H9 (cell line): ENCODE measurements at regions not wholly inside any gene's neighbourhood (a gene's known extent, or its start where the extent isn't known, plus 50 kb on each side); places are given as distances from the start of the nearest gene placed in this dataset.

ENCODE experiments used
- DNase-seq: peaks from one replicate; pipeline ENCODE4 v3.0.0-alpha.2; 2017
- H2AFZ ChIP-seq: one replicate; pipeline ENCODE4 v1.6.1; 2013; ENCODE audit warnings: mild to moderate bottlenecking, low read length, control low read depth, moderate library complexity
- H2AK5ac ChIP-seq: 2 replicates; pipeline ENCODE4 v1.6.1; 2013; ENCODE audit warnings: low read length, control low read depth, mixed read lengths; ENCODE audit not compliant: insufficient read length
- H2BK120ac ChIP-seq: one replicate; pipeline ENCODE4 v1.6.1; 2013; ENCODE audit warnings: low read depth, mild to moderate bottlenecking, low read length, control low read depth, inconsistent platforms; ENCODE audit not compliant: poor library complexity, severe bottlenecking
- H2BK12ac ChIP-seq: 2 replicates; pipeline ENCODE4 v1.6.1; 2013; ENCODE audit warnings: low read length, control low read depth, mixed read lengths, low read depth; ENCODE audit not compliant: insufficient read length
- H2BK15ac ChIP-seq: 2 replicates; pipeline ENCODE4 v1.6.1; 2013; ENCODE audit warnings: low read depth, low read length, control low read depth
- H2BK20ac ChIP-seq: one replicate; pipeline ENCODE4 v1.6.1; 2013; ENCODE audit warnings: low read depth, mild to moderate bottlenecking, low read length, control low read depth, inconsistent platforms; ENCODE audit not compliant: poor library complexity, severe bottlenecking
- H2BK5ac ChIP-seq: 2 replicates; pipeline ENCODE4 v1.6.1; 2013; ENCODE audit warnings: low read length, control low read depth, mixed read lengths; ENCODE audit not compliant: insufficient read length
- H3K14ac ChIP-seq: 2 replicates; pipeline ENCODE4 v1.6.1; 2013; ENCODE audit warnings: low read length, control low read depth; ENCODE audit not compliant: insufficient read depth
- H3K18ac ChIP-seq: 2 replicates; pipeline ENCODE4 v1.6.1; 2013; ENCODE audit warnings: low read depth, mild to moderate bottlenecking, mixed read lengths, low read length, control low read depth; ENCODE audit not compliant: insufficient read length
- H3K23ac ChIP-seq: 2 replicates; pipeline ENCODE4 v1.6.1; 2013; ENCODE audit warnings: low read length, control low read depth, mixed read lengths, low read depth; ENCODE audit not compliant: insufficient read length
- H3K23me2 ChIP-seq: 2 replicates; pipeline ENCODE4 v1.6.1; 2013; ENCODE audit warnings: low read depth, mild to moderate bottlenecking, mixed read lengths, low read length, control low read depth; ENCODE audit not compliant: insufficient read length, poor library complexity, severe bottlenecking
- H3K27ac ChIP-seq: 2 replicates; pipeline ENCODE4 v1.5.1; 2013; ENCODE audit warnings: low read length, control low read depth, mixed read lengths, low read depth; ENCODE audit not compliant: insufficient read length
- H3K27me3 ChIP-seq: 2 replicates; pipeline ENCODE4 v1.6.1; 2013; ENCODE audit warnings: low read length, control low read depth, inconsistent platforms; ENCODE audit not compliant: insufficient read depth
- H3K4ac ChIP-seq: 2 replicates; pipeline ENCODE4 v1.6.1; 2013; ENCODE audit warnings: low read depth, mild to moderate bottlenecking, control low read depth, inconsistent platforms, low read length, moderate library complexity
- H3K4me1 ChIP-seq: 2 replicates; pipeline ENCODE4 v1.6.1; 2013; ENCODE audit warnings: low read length, control low read depth, inconsistent platforms; ENCODE audit not compliant: insufficient read depth
- H3K4me2 ChIP-seq: 2 replicates; pipeline ENCODE4 v1.6.1; 2013; ENCODE audit warnings: low read length, control low read depth, mixed read lengths; ENCODE audit not compliant: insufficient read length, insufficient read depth
- H3K56ac ChIP-seq: 2 replicates; pipeline ENCODE4 v1.6.1; 2013; ENCODE audit warnings: low read depth, mild to moderate bottlenecking, mixed read lengths, low read length, control low read depth; ENCODE audit not compliant: insufficient read length
- H3K79me1 ChIP-seq: 2 replicates; pipeline ENCODE4 v1.6.1; 2013; ENCODE audit warnings: low read depth, mild to moderate bottlenecking, moderate library complexity, low read length, control low read depth, inconsistent platforms; ENCODE audit not compliant: insufficient read depth, poor library complexity, severe bottlenecking
- H3K79me2 ChIP-seq: 2 replicates; pipeline ENCODE4 v1.6.1; 2013; ENCODE audit warnings: low read length, control low read depth, inconsistent platforms; ENCODE audit not compliant: insufficient read depth
- H3K9ac ChIP-seq: 2 replicates; pipeline ENCODE4 v1.6.1; 2013; ENCODE audit warnings: low read length, control low read depth, mixed read lengths; ENCODE audit not compliant: insufficient read length; ENCODE audit errors: extremely low read depth
- H3K9me3 ChIP-seq: one replicate; pipeline ENCODE4 v1.6.1; 2013; ENCODE audit warnings: low read depth, low read length, inconsistent platforms; ENCODE audit not compliant: control insufficient read depth
- H3T11ph ChIP-seq: one replicate; pipeline ENCODE4 v1.6.1; 2013; ENCODE audit warnings: mild to moderate bottlenecking, low read length, control low read depth, inconsistent platforms
- H4K20me1 ChIP-seq: one replicate; pipeline ENCODE4 v1.6.1; 2013; ENCODE audit not compliant: control insufficient read depth, insufficient read length, insufficient read depth
- H4K5ac ChIP-seq: 2 replicates; pipeline ENCODE4 v1.6.1; 2013; ENCODE audit warnings: low read depth, mild to moderate bottlenecking, mixed read lengths, low read length, control low read depth; ENCODE audit not compliant: insufficient read length
- H4K8ac ChIP-seq: replicated peaks from 2 replicates; pipeline ENCODE4 v1.6.1; 2013; ENCODE audit warnings: low read length, control low read depth, mixed read lengths, low read depth; ENCODE audit not compliant: insufficient read length
- H4K91ac ChIP-seq: 2 replicates; pipeline ENCODE4 v1.6.1; 2013; ENCODE audit warnings: low read depth, mild to moderate bottlenecking, moderate library complexity, mixed read lengths, low read length, control low read depth; ENCODE audit not compliant: insufficient read length
- H3K27ac Mint-ChIP-seq, 3 experiments: 2 replicates in 2 of 3; 3 replicates in 1 of 3; pipeline ENCODE4 v1.8.0; 2020 to 2021; ENCODE audit warnings: mixed read lengths in 3 of 3, mild to moderate bottlenecking in 1 of 3, moderate library complexity in 1 of 3
- H3K27me3 Mint-ChIP-seq: 2 replicates; pipeline ENCODE4 v1.8.0; 2021; ENCODE audit warnings: low read depth, mild to moderate bottlenecking, moderate library complexity, mixed read lengths
- H3K36me3 Mint-ChIP-seq, 3 experiments: 2 replicates in 2 of 3; 3 replicates in 1 of 3; pipeline ENCODE4 v1.8.0; 2020 to 2021; ENCODE audit warnings: low read depth in 3 of 3, mixed read lengths in 3 of 3; ENCODE audit not compliant: insufficient read depth in 1 of 3
- H3K4me1 Mint-ChIP-seq, 2 experiments: 2 replicates each; pipeline ENCODE4 v1.8.0; 2020; ENCODE audit warnings: mixed read lengths in 2 of 2
- H3K4me3 Mint-ChIP-seq, 2 experiments: 2 replicates in 1 of 2; 3 replicates in 1 of 2; pipeline ENCODE4 v1.8.0; 2020 to 2021; ENCODE audit warnings: mild to moderate bottlenecking in 2 of 2, mixed read lengths in 2 of 2, moderate library complexity in 1 of 2
- H3K9me3 Mint-ChIP-seq, 2 experiments: 2 replicates in 1 of 2; 3 replicates in 1 of 2; pipeline ENCODE4 v1.8.0; 2020; ENCODE audit warnings: mild to moderate bottlenecking in 2 of 2, mixed read lengths in 2 of 2, moderate library complexity in 1 of 2
- WGBS: extraction: QIAGEN DNeasy Blood & Tissue Kit; methylation state at CpG from one replicate; pipeline ENCODE4 v1.1.7; 2013; ENCODE audit warnings: missing lambda C conversion rate, low lambda C conversion rate, mixed read lengths; ENCODE audit not compliant: insufficient read length; ENCODE audit errors: extremely low coverage; 5-methylcytosine and 5-hydroxymethylcytosine counted together
- TF ChIP-seq, protein P1 (sequence below): fragments of 200-600 bp; sonication (generic); conservative IDR thresholded peaks from 3 replicates; pipeline ENCODE4 v1.8.0; 2021; ENCODE audit warnings: antibody characterized with exemption, mild to moderate bottlenecking

DNA sequence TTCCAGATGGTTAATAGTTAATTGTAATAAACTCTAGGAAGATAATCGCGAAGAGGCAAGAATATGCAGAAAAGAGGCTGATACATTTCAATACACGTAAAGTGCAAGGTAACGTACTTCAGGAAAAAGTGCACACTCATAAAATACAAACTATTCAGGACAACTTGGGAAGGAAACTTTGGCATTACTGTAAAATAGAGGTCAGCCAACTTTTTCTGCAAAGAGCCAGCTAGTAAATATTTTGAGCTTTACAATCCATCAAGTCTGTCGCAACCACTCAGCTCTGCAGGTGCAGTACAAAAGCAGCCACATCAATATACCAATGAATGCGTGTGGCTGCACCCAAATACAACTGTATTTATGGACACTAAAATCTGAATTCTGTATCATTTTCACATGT, 51.6 kb upstream of the THUMPD3 start:
- no peak overlapping the region for H3K9ac ChIP-seq
- H2BK5ac ChIP-seq: no peak overlapping the region
- H3K79me1 ChIP-seq: no peaks in the 10 kb centered on the region
- WGBS: no CpG with 5 or more reads among the region's 6 CpGs
- H3K79me2 ChIP-seq: no peaks in the 10 kb centered on the region
- no peak overlapping the region for H4K5ac ChIP-seq
- no peak overlapping the region for H2BK15ac ChIP-seq
- no peak overlapping the region for H3K18ac ChIP-seq
- no peak overlapping the region for H2BK12ac ChIP-seq
- H4K8ac ChIP-seq: no peak overlapping the region
- H3K56ac ChIP-seq: no peak overlapping the region
- H3K9me3 ChIP-seq: no peaks in the 10 kb centered on the region
- H3K23me2 ChIP-seq: no peaks in the 10 kb centered on the region
- H2BK120ac ChIP-seq: no peak overlapping the region
- Mint-ChIP-seq H3K27me3 (peaks cover 4% of the 10 kb centered on the region), H3K9me3 (no peaks in the 10 kb centered on the region), H3K4me1 (peaks cover 5 to 13% of the 10 kb centered on the region in 2 experiments; a peak in 3 of 4 replicates), H3K27ac (no peak overlapping the region), H3K4me3 (no peak overlapping the region), H3K36me3 (no peaks in the 10 kb centered on the region)
- no peak overlapping the region for H3K27ac ChIP-seq
- H3K4ac ChIP-seq: no peak overlapping the region
- H3K27me3 ChIP-seq: no peaks in the 10 kb centered on the region
- no peaks in the 10 kb centered on the region for H4K20me1 ChIP-seq
- H2AFZ ChIP-seq: no peak overlapping the region
- H3K23ac ChIP-seq: no peak overlapping the region
- no peak overlapping the region for H2AK5ac ChIP-seq
- no peak overlapping the region for H4K91ac ChIP-seq
- no peaks in the 10 kb centered on the region; the same call in 1 of the 2 replicates for H3K4me1 ChIP-seq
- TF ChIP-seq, protein P1, sequence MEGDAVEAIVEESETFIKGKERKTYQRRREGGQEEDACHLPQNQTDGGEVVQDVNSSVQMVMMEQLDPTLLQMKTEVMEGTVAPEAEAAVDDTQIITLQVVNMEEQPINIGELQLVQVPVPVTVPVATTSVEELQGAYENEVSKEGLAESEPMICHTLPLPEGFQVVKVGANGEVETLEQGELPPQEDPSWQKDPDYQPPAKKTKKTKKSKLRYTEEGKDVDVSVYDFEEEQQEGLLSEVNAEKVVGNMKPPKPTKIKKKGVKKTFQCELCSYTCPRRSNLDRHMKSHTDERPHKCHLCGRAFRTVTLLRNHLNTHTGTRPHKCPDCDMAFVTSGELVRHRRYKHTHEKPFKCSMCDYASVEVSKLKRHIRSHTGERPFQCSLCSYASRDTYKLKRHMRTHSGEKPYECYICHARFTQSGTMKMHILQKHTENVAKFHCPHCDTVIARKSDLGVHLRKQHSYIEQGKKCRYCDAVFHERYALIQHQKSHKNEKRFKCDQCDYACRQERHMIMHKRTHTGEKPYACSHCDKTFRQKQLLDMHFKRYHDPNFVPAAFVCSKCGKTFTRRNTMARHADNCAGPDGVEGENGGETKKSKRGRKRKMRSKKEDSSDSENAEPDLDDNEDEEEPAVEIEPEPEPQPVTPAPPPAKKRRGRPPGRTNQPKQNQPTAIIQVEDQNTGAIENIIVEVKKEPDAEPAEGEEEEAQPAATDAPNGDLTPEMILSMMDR: no peak
- H3K4me2 ChIP-seq: no peak overlapping the region
- no peak overlapping the region for H3T11ph ChIP-seq
- no peak overlapping the region for H3K14ac ChIP-seq
- no peak overlapping the region for H2BK20ac ChIP-seq
- no peak for DNase-seq
